ENCODE measurements at regions not wholly inside any gene's neighbourhood (a gene's known extent, or its start where the extent isn't known, plus 50 kb on each side); places are given as distances from the start of the nearest gene placed in this dataset.

GRCh38 chr2:120937686-120938044 is 202.0 kb downstream of the GLI2 start:
- DNase-seq (ENCODE audit: low spot score): no peak

GRCh38 chr2:120938045-120938771 is 202.5 kb downstream of the GLI2 start:
- peak; percentile 77 for DNase-seq (ENCODE audit: low spot score)

DNA sequence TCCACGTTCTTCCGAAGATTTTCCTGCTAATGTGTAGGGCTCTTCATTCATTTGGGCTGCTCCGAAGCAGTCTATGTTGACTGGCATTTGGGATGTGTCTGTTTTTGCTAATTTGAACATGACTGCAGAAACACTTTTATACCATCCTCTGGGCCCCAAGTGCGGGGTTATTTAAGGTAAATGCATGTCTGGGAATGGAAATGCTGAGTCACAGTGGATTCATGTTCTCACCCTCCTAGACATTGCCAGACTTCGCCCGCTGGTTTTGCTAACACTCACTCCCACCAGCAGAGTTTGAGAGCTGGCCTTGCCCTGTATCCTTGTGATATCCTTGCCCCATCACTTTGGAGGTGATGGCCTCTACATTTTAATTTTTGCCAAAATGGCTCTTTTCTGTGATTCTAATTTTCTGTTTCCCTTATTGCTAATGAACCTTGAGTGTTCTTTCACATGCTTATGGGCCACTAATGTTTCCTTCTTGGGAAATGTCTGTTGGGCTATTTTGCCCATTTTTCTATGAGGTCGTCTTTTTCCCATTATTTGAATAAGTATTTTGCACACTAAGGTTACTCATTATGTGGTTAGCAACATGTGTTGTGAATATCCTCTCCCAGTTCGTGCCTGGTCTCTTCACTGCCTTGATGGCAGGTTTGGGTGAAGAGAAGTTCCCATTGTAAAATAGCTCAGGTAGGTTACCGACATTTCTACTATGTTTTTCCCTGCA is 204.1 kb downstream of the GLI2 start:
- DNase-seq (ENCODE audit: low spot score): no peak

DNA sequence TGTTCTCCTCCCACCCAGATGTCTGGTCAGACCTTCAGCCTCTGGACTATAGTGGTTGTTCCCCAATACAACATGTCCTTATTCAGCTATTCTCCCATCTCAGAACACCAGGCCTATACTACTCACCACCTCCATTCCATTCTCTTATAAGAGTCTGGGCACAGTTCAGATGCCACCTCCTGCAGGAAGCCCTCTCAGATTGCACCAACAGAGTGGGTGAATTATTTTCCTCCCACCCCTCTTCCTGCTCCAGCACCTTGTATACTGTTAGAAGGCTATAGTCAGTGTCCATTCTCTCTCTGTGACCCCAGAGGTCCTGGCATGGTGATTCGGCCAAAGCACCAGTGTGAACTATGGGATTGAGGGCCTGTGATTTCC is 204.6 kb downstream of the GLI2 start:
- DNase-seq (ENCODE audit: low spot score): no peak

DNA sequence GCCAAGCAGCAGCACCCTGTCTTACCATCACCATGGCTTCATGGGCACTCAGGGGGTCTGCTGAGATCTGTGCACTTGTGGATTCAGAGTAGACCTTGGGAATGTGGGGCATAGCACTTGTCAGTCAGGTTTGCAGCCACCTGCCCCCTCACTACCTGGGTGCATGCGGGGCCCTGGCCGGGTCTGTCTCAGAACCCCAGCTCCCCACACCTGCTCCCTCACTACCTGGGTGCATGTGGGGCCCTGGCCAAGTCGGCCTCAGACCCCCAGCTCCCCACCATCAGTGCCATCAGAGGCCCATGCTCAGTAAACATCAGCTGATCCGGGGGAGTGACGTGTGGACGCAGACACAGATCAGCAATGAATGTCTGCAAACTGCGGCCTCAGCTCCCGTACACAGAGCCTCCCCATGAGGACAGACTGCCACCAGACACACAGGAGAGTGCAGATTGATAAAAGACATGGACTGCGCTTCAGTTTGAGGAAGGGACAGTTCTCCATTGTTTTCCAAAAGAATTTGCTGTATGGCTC is 205.1 kb downstream of the GLI2 start:
- DNase-seq (ENCODE audit: low spot score): no peak

- DNase-seq (ENCODE audit: low spot score): no peak
Measured at GRCh38 chr2:120941571-120942120, 206.0 kb downstream of the GLI2 start.

GRCh38 chr2:120942658-120943057 is 207.0 kb downstream of the GLI2 start:
- no peak for DNase-seq (ENCODE audit: low spot score)

DNA sequence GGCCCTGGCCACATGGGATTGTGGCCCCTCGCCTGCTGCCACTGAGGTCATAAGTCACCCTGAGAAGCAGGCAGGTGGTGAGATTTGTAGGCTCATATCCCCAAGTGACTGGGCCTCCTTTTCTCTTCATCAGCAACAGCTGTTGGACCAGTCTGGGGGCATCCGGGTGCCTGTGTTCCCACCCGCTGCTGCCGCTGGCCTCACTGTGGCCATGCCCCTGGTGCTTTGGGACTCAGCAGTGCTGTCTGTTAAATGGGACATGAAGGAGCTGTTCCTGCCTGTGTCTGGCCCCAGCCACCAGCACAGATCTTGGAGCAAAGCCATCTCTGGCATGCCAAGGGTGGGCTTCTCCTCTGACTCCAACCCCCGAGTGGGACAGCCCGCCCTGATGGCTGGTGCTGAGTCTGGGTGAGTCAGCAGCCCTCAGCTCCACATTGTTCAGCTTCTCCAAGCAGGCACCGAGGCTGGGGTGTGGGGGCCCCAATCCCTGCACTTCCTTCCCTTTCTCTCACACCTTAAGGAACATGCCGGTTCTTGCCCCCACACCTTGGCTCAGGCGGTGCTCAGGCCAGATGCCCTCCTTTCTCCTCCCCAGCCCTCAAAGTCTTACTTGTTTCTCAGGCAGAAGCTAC is 207.9 kb downstream of the GLI2 start:
- DNase-seq (ENCODE audit: low spot score): no peak

- no peak for DNase-seq (ENCODE audit: low spot score)
Measured at GRCh38 chr2:120944575-120944974, 208.9 kb downstream of the GLI2 start.

DNA sequence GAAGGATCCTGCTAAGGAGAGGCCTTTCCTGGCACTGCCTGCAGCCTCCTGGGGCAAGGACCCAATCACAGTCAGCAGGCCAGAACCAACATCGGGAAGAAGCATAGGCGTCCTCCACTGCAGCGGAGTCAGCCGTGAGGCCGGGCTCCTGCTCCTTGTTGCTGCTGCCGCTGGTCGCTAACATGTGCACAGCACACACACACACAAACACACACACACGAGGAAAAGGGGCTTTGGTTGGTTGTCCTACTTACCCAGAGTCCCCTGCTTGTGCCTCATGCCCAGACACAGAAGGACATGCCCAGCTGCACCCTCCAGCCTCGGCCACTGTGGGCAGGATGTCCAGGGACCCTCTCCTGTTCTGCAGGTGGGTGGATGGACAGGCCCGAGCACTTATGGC is 209.4 kb downstream of the GLI2 start:
- DNase-seq (ENCODE audit: low spot score): no peak

DNA sequence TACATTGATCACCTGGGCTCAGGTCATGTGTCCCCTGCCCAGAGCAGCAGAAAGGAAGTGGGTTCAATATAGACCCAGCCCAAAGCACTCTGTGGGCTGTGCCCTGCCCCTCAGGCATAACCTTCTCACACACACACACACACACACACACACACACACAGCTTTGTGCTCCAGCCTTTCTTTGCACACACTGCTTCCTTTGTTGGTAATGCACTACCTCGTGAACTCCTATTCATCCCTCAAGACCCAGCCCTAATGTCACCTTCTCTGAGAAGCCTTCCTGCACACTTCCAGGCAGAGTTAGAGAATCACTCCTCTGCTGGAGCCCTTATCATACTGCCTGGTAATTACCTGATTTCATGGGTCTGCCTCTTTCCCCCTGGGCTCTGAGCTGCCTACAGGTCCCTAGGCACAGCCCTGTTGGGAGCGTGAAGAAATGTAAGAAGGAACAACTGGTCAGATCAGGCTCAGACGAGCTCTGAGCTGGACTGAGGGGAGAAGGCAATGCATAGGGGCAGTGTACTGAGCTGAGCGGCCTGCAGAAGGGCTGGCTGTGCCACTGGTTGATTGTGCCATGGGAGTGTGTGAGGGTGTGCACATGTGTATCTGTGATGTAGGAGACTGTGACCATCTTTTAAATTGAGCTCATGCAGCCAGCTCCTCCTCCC is 210.3 kb downstream of the GLI2 start:
- peak; percentile 74 for DNase-seq (ENCODE audit: low spot score)

DNA sequence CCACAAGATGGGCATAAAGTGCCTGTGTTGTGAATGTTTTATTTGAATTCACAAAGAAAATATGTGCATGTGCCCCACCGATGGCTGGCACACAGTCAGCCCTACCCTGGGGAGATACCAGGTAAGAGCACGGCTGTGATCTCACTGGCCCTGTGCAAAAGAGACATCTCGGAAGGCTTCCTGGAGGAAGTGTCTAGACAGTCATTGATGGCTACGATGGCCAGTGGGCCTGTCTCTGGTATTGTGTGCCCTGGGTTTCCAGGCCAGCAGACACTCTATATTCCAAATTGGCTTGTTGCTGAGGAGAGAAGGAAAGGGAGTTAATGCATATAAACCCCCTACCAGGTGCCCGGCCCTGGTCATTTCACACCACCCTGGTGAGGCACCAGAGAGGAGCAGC is 211.7 kb downstream of the GLI2 start:
- DNase-seq (ENCODE audit: low spot score): no peak

DNA sequence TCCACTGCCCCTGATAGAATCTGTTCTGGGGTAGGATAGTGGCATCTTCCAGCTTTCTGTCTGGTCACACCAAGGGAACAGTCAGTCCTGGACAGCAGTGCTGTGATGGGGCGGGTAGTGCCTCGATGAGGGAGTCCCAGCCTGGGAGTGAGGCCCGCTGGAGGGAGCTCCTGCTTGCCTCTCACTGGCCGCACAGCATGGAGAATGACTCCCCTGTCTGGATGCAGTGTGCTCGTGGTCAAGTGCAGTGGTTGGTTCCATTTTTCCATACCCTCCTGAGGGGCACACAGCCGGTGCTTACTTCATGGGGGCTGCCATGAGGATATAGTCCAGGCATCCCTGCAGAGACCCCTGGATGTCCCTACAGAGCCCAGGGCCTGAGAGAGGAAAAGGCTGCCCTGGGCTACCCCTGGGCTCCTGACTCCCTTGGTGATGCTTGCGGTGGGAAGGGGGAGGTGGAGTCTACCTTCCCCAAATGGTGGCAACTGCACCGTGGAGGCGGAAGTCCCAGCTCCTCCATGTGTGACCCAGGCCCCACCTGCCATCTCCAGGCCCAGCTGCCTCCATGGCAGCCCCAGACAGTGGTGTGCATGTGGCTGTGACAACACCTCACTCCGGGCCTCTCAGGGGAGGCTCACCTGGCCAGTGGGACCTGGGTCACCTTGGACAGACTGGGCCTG is 212.5 kb downstream of the GLI2 start:
- DNase-seq (ENCODE audit: low spot score): no peak

DNA sequence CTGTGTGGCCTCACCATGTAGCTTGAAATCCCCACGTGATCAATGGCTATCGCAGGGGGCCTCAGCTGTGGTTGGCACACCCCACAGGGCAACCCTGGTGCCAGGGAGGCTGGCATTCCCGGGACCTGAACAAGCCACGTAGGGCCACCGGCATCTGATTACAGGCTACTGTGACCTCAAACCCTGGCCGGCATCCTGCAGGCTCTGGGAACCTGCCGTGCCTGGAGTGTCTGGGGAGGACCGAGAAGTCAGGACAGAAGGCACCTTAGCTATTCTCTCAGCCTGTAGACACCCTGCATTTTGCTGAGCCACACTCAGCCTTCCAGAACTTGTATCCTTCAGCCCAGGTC is 213.0 kb downstream of the GLI2 start:
- DNase-seq (ENCODE audit: low spot score): no peak

GRCh38 chr2:120949027-120949956 is 213.6 kb downstream of the GLI2 start:
- DNase-seq (ENCODE audit: low spot score): no peak

- DNase-seq (ENCODE audit: low spot score): no peak
Measured at GRCh38 chr2:120949957-120950590, 214.4 kb downstream of the GLI2 start.

- peak; percentile 59 for DNase-seq (ENCODE audit: low spot score)
Measured at GRCh38 chr2:120951693-120952092, 216.0 kb downstream of the GLI2 start.

- DNase-seq (ENCODE audit: low spot score): no peak
Measured at GRCh38 chr2:120952318-120952717, 216.7 kb downstream of the GLI2 start.

DNA sequence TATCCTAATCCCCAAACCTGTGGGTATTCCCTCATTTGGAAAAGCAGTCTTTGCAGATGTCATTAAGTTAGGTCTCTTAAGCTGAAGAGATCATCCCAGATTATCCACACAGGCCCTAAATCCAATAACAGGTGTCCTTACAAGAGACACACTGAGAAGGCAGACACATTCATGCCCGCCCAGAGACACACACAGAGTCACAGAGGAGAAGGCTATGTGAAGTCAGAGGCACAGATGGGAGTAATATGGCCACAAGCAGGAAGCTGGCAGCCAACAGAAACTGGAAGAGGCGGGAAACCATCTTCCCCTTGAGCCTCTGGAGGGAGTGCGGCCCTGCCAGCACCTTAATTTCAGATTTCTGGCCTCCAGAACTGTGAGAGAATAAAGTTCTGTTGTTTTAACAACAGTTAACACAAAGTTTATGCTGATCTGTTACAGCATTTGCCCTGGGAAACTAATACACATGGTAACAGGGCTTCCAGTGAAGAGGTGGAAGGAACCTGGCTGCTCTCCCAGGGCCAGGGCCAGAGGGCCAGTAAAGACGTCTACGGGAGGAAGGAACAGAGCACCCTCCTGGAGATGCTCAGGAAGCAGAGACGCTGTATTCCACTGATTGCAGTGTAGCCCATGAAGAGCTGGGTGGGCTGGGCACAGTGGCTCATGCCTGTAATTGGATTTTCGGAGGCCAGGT is 217.5 kb downstream of the GLI2 start:
- DNase-seq (ENCODE audit: low spot score): no peak

Data from COLO829 (cell line).